GM18508 (cell line): ENCODE measurements at regions not wholly inside any gene's neighbourhood (a gene's known extent, or its start where the extent isn't known, plus 50 kb on each side); places are given as distances from the start of the nearest gene placed in this dataset.
"Not testable (repeated sequence)": the region's sequence is repeated elsewhere in the genome, so short reads cannot be mapped to it uniquely, and the experiment has no call there.

ENCODE experiments used
- ATAC-seq: cut with Tn5 transposase; IDR thresholded peaks from one replicate; pipeline ENCODE4 v1.9.1; 2021; ENCODE audit warnings: moderate number of reproducible peaks; ENCODE audit not compliant: insufficient read depth, unreplicated experiment

GRCh38 chr3:81080608-81081007 is 680.8 kb downstream of the GBE1 start:
- no peak for ATAC-seq

GRCh38 chr3:81072591-81072990 is 688.9 kb downstream of the GBE1 start:
- ATAC-seq = no peak

GRCh38 chr3:81068546-81068945 is 692.9 kb downstream of the GBE1 start:
- no peak for ATAC-seq

GRCh38 chr3:81063896-81064295 is 697.5 kb downstream of the GBE1 start:
- no peak for ATAC-seq

- not testable (repeated sequence) for ATAC-seq
These were observed 710.3 kb downstream of the GBE1 start for GRCh38 chr3:81051133-81051532.

- no peak for ATAC-seq
These were observed 713.3 kb downstream of the GBE1 start for GRCh38 chr3:81048058-81048665.

- no peak for ATAC-seq
These were observed 715.5 kb downstream of the GBE1 start for GRCh38 chr3:81045976-81046375.

- ATAC-seq = no peak
These were observed 716.2 kb downstream of the GBE1 start for GRCh38 chr3:81045246-81045645.

- no peak for ATAC-seq
These were observed 717.7 kb downstream of the GBE1 start for GRCh38 chr3:81043660-81044199.

GRCh38 chr3:81043009-81043408 is 718.4 kb downstream of the GBE1 start:
- no peak for ATAC-seq

- no peak for ATAC-seq
These were observed 720.1 kb downstream of the GBE1 start for GRCh38 chr3:81041331-81041730.

- ATAC-seq = no peak
These were observed 721.3 kb downstream of the GBE1 start for GRCh38 chr3:81040107-81040506.

- ATAC-seq = no peak
These were observed 727.8 kb downstream of the GBE1 start for GRCh38 chr3:81033684-81034083.

GRCh38 chr3:81033185-81033584 is 728.3 kb downstream of the GBE1 start:
- ATAC-seq = no peak

GRCh38 chr3:81029861-81030260 is 731.6 kb downstream of the GBE1 start:
- ATAC-seq = no peak

GRCh38 chr3:81027344-81027743 is 734.1 kb downstream of the GBE1 start:
- ATAC-seq = no peak

- no peak for ATAC-seq
These were observed 736.9 kb downstream of the GBE1 start for GRCh38 chr3:81024560-81024959.

GRCh38 chr3:81022339-81022738 is 739.1 kb downstream of the GBE1 start:
- no peak for ATAC-seq

- peak; percentile 46 for ATAC-seq
These were observed 748.1 kb downstream of the GBE1 start for GRCh38 chr3:81013360-81013759.

- no peak for ATAC-seq
These were observed 755.5 kb downstream of the GBE1 start for GRCh38 chr3:81005992-81006391.

GRCh38 chr3:81003817-81004216 is 757.6 kb downstream of the GBE1 start:
- ATAC-seq = no peak

- no peak for ATAC-seq
These were observed 758.3 kb downstream of the GBE1 start for GRCh38 chr3:81003008-81003645.
